HG02852 (cell line): ENCODE measurements at regions not wholly inside any gene's neighbourhood (a gene's known extent, or its start where the extent isn't known, plus 50 kb on each side); places are given as distances from the start of the nearest gene placed in this dataset.
"Not testable (repeated sequence)": the region's sequence is repeated elsewhere in the genome, so short reads cannot be mapped to it uniquely, and the experiment has no call there.

Source experiments
- ATAC-seq: cut with Tn5 transposase; IDR thresholded peaks from one replicate; pipeline ENCODE4 v1.9.1; 2021; ENCODE audit warnings: mild to moderate bottlenecking, moderate library complexity; ENCODE audit not compliant: unreplicated experiment

GRCh38 chrX:37509349-37509748, 62.1 kb upstream of the LANCL3 start:
- ATAC-seq, result peak; percentile 55

- not testable (repeated sequence) for ATAC-seq
Measured at GRCh38 chrX:37516512-37516911, 54.9 kb upstream of the LANCL3 start.

- not testable (repeated sequence) for ATAC-seq
Measured at GRCh38 chrX:37519261-37519660, 52.2 kb upstream of the LANCL3 start.

GRCh38 chrX:37520860-37521450, 50.5 kb upstream of the LANCL3 start:
- not testable (repeated sequence) for ATAC-seq
